NCI-H1694 (cell line): ENCODE measurements at regions not wholly inside any gene's neighbourhood (a gene's known extent, or its start where the extent isn't known, plus 50 kb on each side); places are given as distances from the start of the nearest gene placed in this dataset.

Source experiments
- DNase-seq: peaks from one replicate; lab custom pipeline; 2025; lab: John Stamatoyannopoulos, UW

GRCh38 chr6:91540902-91541301, 954.0 kb upstream of the MAP3K7 start:
- no peak for DNase-seq

GRCh38 chr6:91539456-91539855, 952.6 kb upstream of the MAP3K7 start:
- no peak for DNase-seq

- DNase-seq = no peak
Measured at GRCh38 chr6:91538622-91539021, 951.8 kb upstream of the MAP3K7 start.

DNA sequence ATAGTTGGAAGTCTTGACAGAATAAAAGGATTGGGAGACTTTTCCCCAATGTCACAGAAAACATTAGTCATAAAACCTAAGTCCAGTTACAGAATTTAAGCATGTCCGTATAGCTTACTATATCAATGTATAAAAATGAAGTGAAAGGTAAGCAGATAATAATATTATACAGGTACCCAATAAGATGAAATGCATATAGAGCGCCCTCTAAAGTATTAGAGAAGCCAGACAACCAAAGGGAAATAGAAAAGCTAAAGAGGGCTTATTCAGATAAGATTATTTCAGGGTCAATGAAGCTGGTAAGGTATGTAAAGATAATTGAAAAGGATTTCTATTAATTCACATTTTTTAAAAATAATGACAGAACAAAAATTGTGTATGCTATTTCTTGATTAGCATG, 947.7 kb upstream of the MAP3K7 start:
- no peak for DNase-seq

GRCh38 chr6:91523511-91523910, 936.6 kb upstream of the MAP3K7 start:
- DNase-seq = no peak

DNA sequence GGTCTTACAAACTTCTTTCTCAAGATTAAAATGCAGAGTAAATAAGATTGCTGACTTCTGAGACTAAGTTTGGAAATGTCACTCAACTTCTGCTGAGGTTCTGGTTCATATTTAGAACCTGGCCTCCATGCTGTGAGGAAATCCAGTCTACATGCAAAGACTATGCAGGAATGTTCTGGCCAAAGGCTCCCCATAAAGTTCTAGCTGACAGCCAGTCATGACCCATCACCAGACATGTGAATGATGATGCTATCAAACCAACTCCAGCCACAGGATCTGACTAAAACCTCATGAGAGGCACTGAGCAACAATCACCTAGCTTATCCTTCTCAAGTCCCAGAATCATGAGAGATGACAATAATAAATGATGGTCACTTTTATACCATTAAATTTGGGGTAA, 935.1 kb upstream of the MAP3K7 start:
- no peak for DNase-seq

- no peak for DNase-seq
Measured at GRCh38 chr6:91509711-91510110, 922.8 kb upstream of the MAP3K7 start.

DNA sequence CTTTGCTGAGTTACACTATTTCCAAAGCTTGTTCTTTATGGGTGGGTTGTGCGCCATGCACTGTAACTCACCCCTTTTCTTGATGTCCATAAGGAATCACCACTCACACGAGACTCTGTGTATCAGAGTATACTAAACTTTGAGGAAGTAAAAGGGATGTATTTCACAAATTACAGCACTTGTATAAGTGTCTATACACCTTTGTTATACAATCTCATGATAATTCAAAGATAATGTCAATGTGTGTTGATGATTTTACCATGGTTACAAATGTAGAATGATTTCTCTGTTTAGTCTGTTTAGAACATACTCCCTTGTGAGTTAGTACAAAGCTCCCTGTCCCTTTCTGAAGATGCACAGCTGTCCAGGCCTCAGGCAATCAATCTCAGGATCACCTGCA, 922.2 kb upstream of the MAP3K7 start:
- no peak for DNase-seq

GRCh38 chr6:91506509-91506908, 919.6 kb upstream of the MAP3K7 start:
- no peak for DNase-seq

DNA sequence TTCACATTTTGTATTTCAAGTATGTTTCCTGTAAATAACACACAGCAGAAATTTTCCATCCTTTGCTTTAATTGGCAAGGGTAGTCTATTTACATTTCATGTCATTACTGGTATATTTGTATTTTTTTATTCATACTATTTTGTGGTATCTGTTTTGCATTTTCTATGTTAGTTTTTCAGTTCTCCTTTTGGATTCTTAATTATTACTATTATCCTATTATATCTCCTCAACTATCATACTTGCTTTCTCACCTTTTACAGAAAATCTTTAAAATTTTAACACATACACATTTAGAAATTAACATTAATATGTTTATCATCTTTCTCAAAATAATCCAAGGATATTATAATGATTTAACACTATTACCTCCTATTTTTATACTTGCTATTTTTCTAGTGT, 918.3 kb upstream of the MAP3K7 start:
- DNase-seq = no peak

DNA sequence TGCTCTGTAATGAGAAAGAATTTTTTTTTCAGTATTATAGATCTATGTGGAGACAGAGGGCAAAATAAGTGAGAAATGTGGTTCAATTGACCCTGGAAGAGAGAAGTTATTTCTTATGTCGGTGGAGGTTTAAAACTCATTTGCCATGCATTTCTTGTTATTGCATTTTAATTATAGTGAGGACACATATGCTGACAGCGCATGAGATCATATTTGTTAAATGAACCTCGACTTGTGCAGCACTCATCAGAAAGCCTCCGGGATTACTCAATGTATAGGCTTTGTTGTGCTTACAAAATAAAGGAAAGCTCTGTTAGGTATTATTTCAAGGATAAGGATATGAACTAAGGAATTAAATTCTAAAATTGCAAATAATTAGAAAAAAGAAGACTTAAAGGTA, 915.1 kb upstream of the MAP3K7 start:
- peak; percentile 5 for DNase-seq

GRCh38 chr6:91500689-91501303, 913.9 kb upstream of the MAP3K7 start:
- DNase-seq = no peak

GRCh38 chr6:91498576-91498975, 911.7 kb upstream of the MAP3K7 start:
- DNase-seq = no peak

DNA sequence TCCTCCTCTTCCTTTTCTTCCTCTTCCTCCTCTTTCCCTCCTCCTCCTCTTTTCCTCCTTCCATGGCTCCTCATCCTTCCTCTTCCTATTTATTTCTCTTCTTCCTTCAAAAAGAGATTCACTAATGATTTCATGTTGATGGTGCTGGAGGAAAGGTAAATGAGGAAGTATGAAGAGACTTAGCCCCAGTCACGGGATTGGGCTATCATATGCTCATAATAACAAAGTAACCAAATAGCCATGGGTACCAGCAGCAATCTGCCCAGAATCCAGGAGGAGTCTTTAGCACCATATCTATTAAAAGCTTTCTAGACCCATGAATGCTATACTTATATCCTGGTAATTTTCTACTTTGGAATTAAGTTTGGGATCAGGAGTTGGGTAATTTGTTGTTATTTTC, 910.9 kb upstream of the MAP3K7 start:
- DNase-seq = no peak

DNA sequence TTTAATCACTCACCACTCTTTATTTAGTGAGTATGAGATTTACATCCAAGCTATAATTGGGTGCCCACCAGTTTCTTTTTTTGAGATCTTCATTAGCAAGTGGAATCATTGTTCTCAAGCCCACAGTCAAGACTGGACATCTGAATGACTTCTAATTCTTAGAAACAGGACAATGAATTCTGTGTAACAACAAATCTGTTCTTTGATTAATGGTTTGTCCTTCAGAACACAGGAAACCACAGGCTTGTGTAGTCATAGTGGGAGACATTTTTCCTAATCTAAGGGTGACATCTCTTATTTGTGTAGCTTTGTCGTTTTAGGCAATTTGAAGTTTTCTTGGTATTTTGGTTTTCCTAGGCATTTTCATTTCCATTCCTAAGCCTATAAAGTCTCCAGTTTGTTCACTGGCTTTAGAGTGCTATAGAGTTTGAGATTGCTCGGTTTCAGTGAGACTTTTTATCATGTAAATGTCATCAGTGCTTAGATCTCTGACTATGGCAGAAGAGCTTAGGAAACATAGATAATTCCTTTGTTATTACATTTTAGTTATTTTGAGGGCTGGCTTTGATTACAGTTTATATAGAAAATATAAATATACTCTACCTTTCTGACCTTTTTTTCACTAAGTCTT, 903.9 kb upstream of the MAP3K7 start:
- no peak for DNase-seq

DNA sequence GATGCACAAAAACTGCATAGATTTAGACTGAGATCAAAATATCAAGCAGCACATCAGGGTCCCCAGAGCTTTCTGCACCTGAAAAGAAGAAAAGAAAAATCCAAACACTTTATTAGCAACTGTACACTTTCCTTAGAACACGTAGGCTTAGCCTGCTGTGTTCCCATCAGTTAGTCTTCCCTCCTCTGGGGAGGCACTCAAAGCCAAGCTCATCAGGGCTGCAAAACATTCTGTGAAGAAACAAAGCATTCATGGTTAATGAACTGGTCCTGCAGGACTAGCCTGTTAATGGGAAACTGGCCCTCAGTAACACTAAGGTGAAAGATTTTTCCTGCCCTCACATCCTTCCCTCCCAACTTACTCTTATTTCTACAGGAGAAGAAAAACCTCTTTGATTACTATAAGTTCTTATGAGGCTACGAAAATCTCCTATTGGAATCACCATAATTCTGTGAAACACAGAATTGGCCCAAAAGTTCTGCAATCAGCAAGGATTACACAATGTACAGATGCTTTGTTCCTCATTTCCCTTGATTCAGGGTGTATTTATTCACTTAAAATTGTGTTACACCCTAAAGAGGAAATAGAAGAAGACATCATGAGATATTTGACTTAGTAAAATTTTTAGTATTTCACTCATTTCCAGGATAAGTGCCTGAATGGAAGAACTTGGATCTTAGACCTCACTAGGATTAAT, 901.0 kb upstream of the MAP3K7 start:
- DNase-seq = no peak

DNA sequence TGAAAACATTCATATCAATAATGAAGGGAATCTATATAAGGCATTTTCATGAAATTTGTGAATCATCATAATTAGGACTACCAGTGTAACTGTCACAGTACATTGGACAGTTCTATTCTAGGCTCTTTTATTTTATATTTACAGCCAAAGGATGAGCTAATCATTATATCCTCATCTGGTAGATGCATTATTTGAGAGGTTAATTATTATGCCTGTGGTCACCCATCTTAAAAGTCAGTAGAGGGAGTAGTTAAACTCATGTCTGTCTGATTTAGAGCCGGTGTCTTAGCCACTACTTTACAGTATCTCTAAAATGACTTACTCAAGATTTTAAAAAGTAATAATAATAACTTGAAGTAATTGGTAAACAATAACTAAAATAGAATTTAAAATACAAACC, 899.3 kb upstream of the MAP3K7 start:
- no peak for DNase-seq

- no peak for DNase-seq
Measured at GRCh38 chr6:91485047-91485446, 898.2 kb upstream of the MAP3K7 start.

DNA sequence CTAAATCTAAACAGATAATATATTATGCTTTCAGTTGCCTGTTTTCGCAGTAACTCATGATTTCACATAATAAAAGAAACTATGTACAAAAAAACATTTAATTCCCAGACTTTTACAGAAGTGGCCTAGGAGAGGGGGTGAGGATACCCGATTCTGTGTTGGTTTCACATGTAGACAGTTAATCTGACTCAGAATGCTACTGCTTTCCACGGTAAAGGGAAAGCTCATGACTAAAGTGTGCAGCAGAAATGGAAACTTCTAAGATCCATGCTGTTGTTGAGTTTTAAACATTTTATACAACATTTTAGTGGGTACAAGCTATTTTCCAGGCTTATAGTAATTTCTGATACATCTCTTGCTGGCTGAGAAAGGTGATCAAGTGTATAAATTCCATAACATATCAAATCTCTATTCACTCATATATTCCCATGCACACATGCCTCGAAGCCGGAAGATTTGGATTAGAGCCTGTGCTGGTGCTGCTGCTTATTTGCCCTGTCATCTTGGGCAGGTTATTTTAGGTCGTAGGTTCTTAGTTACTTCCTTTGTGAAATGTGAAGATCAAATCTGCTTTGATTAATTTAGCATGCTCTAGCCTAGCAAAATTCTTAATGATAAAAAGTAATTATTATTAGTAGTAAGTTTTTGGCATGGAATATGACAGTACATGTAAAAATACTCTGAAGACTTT, 896.7 kb upstream of the MAP3K7 start:
- no peak for DNase-seq

DNA sequence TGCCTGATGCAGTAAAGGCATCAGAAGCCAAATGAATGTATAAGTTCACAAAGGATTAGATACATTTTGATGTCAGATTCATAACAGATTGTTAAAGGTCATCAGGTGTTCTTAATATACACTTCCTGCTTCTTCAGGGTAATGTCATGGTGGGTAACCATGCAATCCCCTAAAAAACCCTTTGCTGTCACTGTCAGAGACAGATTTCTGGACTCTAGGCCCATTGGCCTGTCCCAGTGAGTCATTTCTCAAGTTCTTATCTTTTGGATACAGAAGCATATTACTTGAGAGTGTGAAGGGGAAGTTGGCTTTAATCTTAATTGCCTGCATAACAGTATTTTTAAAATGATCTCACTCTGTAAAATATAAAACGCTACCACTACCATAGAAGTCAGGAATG, 895.6 kb upstream of the MAP3K7 start:
- DNase-seq = no peak

GRCh38 chr6:91480402-91480801, 893.5 kb upstream of the MAP3K7 start:
- no peak for DNase-seq

- no peak for DNase-seq
Measured at GRCh38 chr6:91477688-91478087, 890.8 kb upstream of the MAP3K7 start.

DNA sequence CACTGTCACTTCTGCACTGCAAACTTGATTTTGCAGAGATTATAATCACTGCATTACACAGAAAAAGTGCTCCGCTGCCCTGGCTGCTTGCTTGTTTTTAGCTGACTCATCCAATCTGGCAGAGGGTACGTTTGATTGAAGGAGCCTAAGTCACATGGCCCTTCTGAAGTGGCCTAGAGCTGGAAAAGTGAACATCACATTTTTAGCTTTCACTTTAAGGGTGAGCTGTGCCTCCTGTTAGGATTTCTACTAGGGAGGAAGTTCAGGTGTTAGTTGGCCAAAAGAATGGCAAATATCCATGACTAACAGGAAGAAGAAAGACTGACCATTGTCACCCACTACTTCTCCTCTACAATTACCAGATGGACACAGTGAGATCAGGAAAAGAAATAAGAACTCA, 889.1 kb upstream of the MAP3K7 start:
- peak; percentile 8 for DNase-seq
